A673 (cell line): ENCODE measurements at regions not wholly inside any gene's neighbourhood (a gene's known extent, or its start where the extent isn't known, plus 50 kb on each side); places are given as distances from the start of the nearest gene placed in this dataset.

Source experiments
- BruUV-seq: library from RNA; stranded (reverse); fragments of 400-500 nt; replicated peaks from 2 replicates; lab custom pipeline; 2021; lab: Mats Ljungman, UMichigan
- CTCF ChIA-PET: fragments of 300-600 bp; sonication (Branson Sonifier 250); formaldehyde crosslinking; loops from one replicate; lab custom pipeline; 2022; ENCODE audit warnings: antibody characterized with exemption; lab: Charles Lee
- POLR2A ChIA-PET: fragments of 300-600 bp; sonication (Branson Sonifier 250); formaldehyde crosslinking; loops from one replicate; lab custom pipeline; 2022; ENCODE audit warnings: antibody characterized with exemption; ENCODE audit not compliant: low non-redundant PET; lab: Charles Lee
- DNase-seq: peaks from one replicate; pipeline ENCODE4 v3.0.0-alpha.2; 2015; ENCODE audit warnings: low spot score
- H3K27ac ChIP-seq: fragments of 200-600 bp; sonication (generic); 2 replicates; pipeline ENCODE4 v1.5.1; 2016; ENCODE audit warnings: mixed run types, low read depth, mild to moderate bottlenecking, mixed read lengths, antibody characterized with exemption, low read length; ENCODE audit not compliant: poor library complexity, severe bottlenecking
- H3K27me3 ChIP-seq: fragments of 200-600 bp; sonication (generic); replicated peaks from 2 replicates; pipeline ENCODE4 v1.6.1; 2017; ENCODE audit warnings: mixed run types, low read depth, mild to moderate bottlenecking, mixed read lengths, antibody characterized with exemption, low read length; ENCODE audit not compliant: insufficient read depth, poor library complexity
- H3K36me3 ChIP-seq: fragments of 200-600 bp; sonication (generic); 2 replicates; pipeline ENCODE4 v1.6.1; 2016; ENCODE audit warnings: mixed run types, mild to moderate bottlenecking, mixed read lengths, antibody characterized with exemption, low read length; ENCODE audit not compliant: insufficient read depth, poor library complexity, severe bottlenecking
- H3K4me1 ChIP-seq: fragments of 200-600 bp; sonication (generic); 2 replicates; pipeline ENCODE4 v1.6.1; 2017; ENCODE audit warnings: mixed run types, mild to moderate bottlenecking, mixed read lengths, antibody characterized with exemption, low read length; ENCODE audit not compliant: insufficient read depth, poor library complexity, severe bottlenecking
- H3K4me3 ChIP-seq: fragments of 200-600 bp; sonication (generic); 2 replicates; pipeline ENCODE4 v1.5.1; 2016; ENCODE audit warnings: low read depth, mixed run types, mild to moderate bottlenecking, mixed read lengths, low read length; ENCODE audit not compliant: poor library complexity, severe bottlenecking
- H3K9me3 ChIP-seq: fragments of 200-600 bp; sonication (generic); 2 replicates; pipeline ENCODE4 v1.6.1; 2016; ENCODE audit warnings: mixed run types, low read depth, mild to moderate bottlenecking, mixed read lengths, antibody characterized with exemption, low read length; ENCODE audit not compliant: poor library complexity, severe bottlenecking
- CTCF ChIP-seq: fragments of 300-800, 200-600 bp; sonication (generic); conservative IDR thresholded peaks from 2 replicates; pipeline ENCODE4 v1.5.1; 2017; ENCODE audit warnings: low read depth, mild to moderate bottlenecking, antibody characterized with exemption, low read length, moderate library complexity, mixed read lengths
- EZH2 ChIP-seq: fragments of 200-600 bp; sonication (generic); IDR thresholded peaks from 2 replicates; pipeline ENCODE4 v1.6.1; 2017; ENCODE audit warnings: borderline replicate concordance, low read depth, mild to moderate bottlenecking, mixed read lengths, antibody characterized with exemption, low read length; ENCODE audit not compliant: poor library complexity, severe bottlenecking
- intact Hi-C: fragments of 100-400 bp; cut with micrococcal nuclease; formaldehyde crosslinking; loops from one replicate; pipeline ENCODE4 v1.10.0; 2022; ENCODE audit not compliant: unreplicated experiment

- Histone ChIP-seq H3K9me3 (no peaks in the 10 kb centered on the region), H3K4me3 (no peak overlapping the region), H3K36me3 (no peaks in the 10 kb centered on the region), H3K27me3 (peaks cover 14% of the 10 kb centered on the region), H3K27ac (no peak overlapping the region), H3K4me1 (no peaks in the 10 kb centered on the region)
- ChIA-PET CTCF (no interaction called here), POLR2A (no interaction called here)
- intact Hi-C loops, result no loop called here
- DNase-seq, result no peak
- no TSS peak for BruUV-seq
- TF ChIP-seq CTCF (no peak), EZH2 (no peak)
Observed at GRCh38 chr21:35404247-35404646, 355.1 kb upstream of the RUNX1 start.

GRCh38 chr21:35402061-35402460 lies 353.0 kb upstream of the RUNX1 start:
- BruUV-seq, result no TSS peak
- TF ChIP-seq EZH2 (no peak), CTCF (no peak)
- H3K27me3 ChIP-seq, result peaks cover 29% of the 10 kb centered on the region
- no peaks in the 10 kb centered on the region for H3K9me3 ChIP-seq
- no peaks in the 10 kb centered on the region for H3K4me1 ChIP-seq
- H3K4me3 ChIP-seq, result no peak overlapping the region
- DNase-seq, result no peak
- H3K36me3 ChIP-seq, result no peaks in the 10 kb centered on the region
- intact Hi-C loops, result no loop called here
- POLR2A ChIA-PET, result no interaction called here
- no peak overlapping the region for H3K27ac ChIP-seq
- CTCF ChIA-PET, result no interaction called here

GRCh38 chr21:35401476-35401875 lies 352.4 kb upstream of the RUNX1 start:
- POLR2A ChIA-PET, result no interaction called here
- no TSS peak for BruUV-seq
- Histone ChIP-seq H3K4me3 (no peak overlapping the region), H3K27ac (no peak overlapping the region), H3K36me3 (no peaks in the 10 kb centered on the region), H3K27me3 (peaks cover 25% of the 10 kb centered on the region), H3K4me1 (no peaks in the 10 kb centered on the region), H3K9me3 (no peaks in the 10 kb centered on the region)
- CTCF ChIA-PET, result no interaction called here
- intact Hi-C loops, result no loop called here
- no peak for TF ChIP-seq CTCF
- no peak for TF ChIP-seq EZH2
- no peak for DNase-seq
